Thoracic aorta (tissue), 2 donors: ENCODE measurements at regions not wholly inside any gene's neighbourhood (a gene's known extent, or its start where the extent isn't known, plus 50 kb on each side); places are given as distances from the start of the nearest gene placed in this dataset.

Experiments
- ATAC-seq: fragments of 150-250 bp; one replicate; pipeline ENCODE4 v1.8.0; 2017; ENCODE audit warnings: low read depth; ENCODE audit not compliant: insufficient number of reproducible peaks, low FRiP score
- DNase-seq: peaks from one replicate; pipeline ENCODE4 v3.0.0-alpha.2; 2020; ENCODE audit warnings: low spot score
- H3K27ac ChIP-seq, 2 donors: fragments of 200-600 bp; sonication (generic); 1 replicate in 1 of 2; 2 replicates in 1 of 2; pipeline ENCODE4 v1.5.1; 2016; ENCODE audit warnings: mild to moderate bottlenecking in 2 of 2, moderate library complexity in 2 of 2
- H3K27me3 ChIP-seq: fragments of 200-600 bp; sonication (generic); replicated peaks from 2 replicates; pipeline ENCODE4 v1.6.0; 2016; ENCODE audit warnings: mild to moderate bottlenecking; ENCODE audit not compliant: insufficient read depth
- H3K36me3 ChIP-seq: fragments of 200-600 bp; sonication (generic); one replicate; pipeline ENCODE4 v1.5.1; 2016
- H3K4me1 ChIP-seq, 2 donors: fragments of 200-600 bp; sonication (generic); 1 replicate in 1 of 2; 2 replicates in 1 of 2; pipeline versions ENCODE4 v1.5.1 to v1.6.0; 2016; ENCODE audit warnings: low read depth in 2 of 2, mild to moderate bottlenecking in 1 of 2; ENCODE audit not compliant: control insufficient read depth in 1 of 2
- H3K4me3 ChIP-seq: fragments of 200-600 bp; sonication (generic); 2 replicates; pipeline ENCODE4 v1.5.1; 2016; ENCODE audit warnings: mild to moderate bottlenecking
- H3K9me3 ChIP-seq: fragments of 200-600 bp; sonication (generic); 2 replicates; pipeline ENCODE4 v1.5.1; 2016
- CTCF ChIP-seq: fragments of 200-600 bp; sonication (generic); IDR thresholded peaks from one replicate; pipeline ENCODE4 v1.5.1; 2019; ENCODE audit warnings: antibody characterized with exemption

GRCh38 chr3:193945143-193945542 lies 190.8 kb upstream of the HES1 start:
- TF ChIP-seq CTCF: no peak
- no peaks in the 10 kb centered on the region for H3K9me3 ChIP-seq
- no peaks in the 10 kb centered on the region for H3K36me3 ChIP-seq
- peak; percentile 39 for ATAC-seq
- peaks cover 0 to 14% of the 10 kb centered on the region in 2 donors for H3K4me1 ChIP-seq
- H3K27me3 ChIP-seq: no peaks in the 10 kb centered on the region
- no peak overlapping the region for H3K27ac ChIP-seq
- no peak overlapping the region for H3K4me3 ChIP-seq
- DNase-seq: no peak

- Histone ChIP-seq H3K9me3 (no peaks in the 10 kb centered on the region), H3K4me3 (no peak overlapping the region), H3K27me3 (no peaks in the 10 kb centered on the region), H3K27ac (no peak overlapping the region), H3K36me3 (no peaks in the 10 kb centered on the region), H3K4me1 (peaks cover 0 to 14% of the 10 kb centered on the region in 2 donors)
- no peak for DNase-seq
- ATAC-seq: no peak
- TF ChIP-seq CTCF: no peak
These were observed 189.0 kb upstream of the HES1 start for GRCh38 chr3:193946945-193947344.

- ATAC-seq: no peak
- no peak for DNase-seq
- Histone ChIP-seq H3K27ac (no peak overlapping the region), H3K27me3 (no peaks in the 10 kb centered on the region), H3K36me3 (no peaks in the 10 kb centered on the region), H3K4me1 (peaks cover 0 to 14% of the 10 kb centered on the region in 2 donors), H3K4me3 (no peak overlapping the region), H3K9me3 (no peaks in the 10 kb centered on the region)
- no peak for TF ChIP-seq CTCF
These were observed 188.4 kb upstream of the HES1 start for GRCh38 chr3:193947596-193947995.

- H3K36me3 ChIP-seq: no peaks in the 10 kb centered on the region
- H3K9me3 ChIP-seq: no peaks in the 10 kb centered on the region
- H3K27ac ChIP-seq: no peak overlapping the region
- no peaks in the 10 kb centered on the region for H3K27me3 ChIP-seq
- TF ChIP-seq CTCF: no peak
- DNase-seq: no peak
- H3K4me3 ChIP-seq: no peak overlapping the region
- ATAC-seq: no peak
- H3K4me1 ChIP-seq: peaks cover 0 to 14% of the 10 kb centered on the region in 2 donors
These were observed 187.5 kb upstream of the HES1 start for GRCh38 chr3:193948459-193948858.

GRCh38 chr3:193951859-193952258 lies 184.1 kb upstream of the HES1 start:
- ATAC-seq (no peak), DNase-seq (no peak)
- H3K27me3 ChIP-seq: no peaks in the 10 kb centered on the region
- TF ChIP-seq CTCF: no peak
- no peak overlapping the region for H3K27ac ChIP-seq
- H3K9me3 ChIP-seq: peaks cover 13% of the 10 kb centered on the region
- no peak overlapping the region for H3K4me3 ChIP-seq
- no peaks in the 10 kb centered on the region for H3K4me1 ChIP-seq
- no peaks in the 10 kb centered on the region for H3K36me3 ChIP-seq
